HG03575 (cell line): ENCODE measurements at regions not wholly inside any gene's neighbourhood (a gene's known extent, or its start where the extent isn't known, plus 50 kb on each side); places are given as distances from the start of the nearest gene placed in this dataset.
"Not testable (repeated sequence)": the region's sequence is repeated elsewhere in the genome, so short reads cannot be mapped to it uniquely, and the experiment has no call there.

ENCODE experiments used
- ATAC-seq: cut with Tn5 transposase; IDR thresholded peaks from one replicate; pipeline ENCODE4 v1.9.1; 2021; ENCODE audit not compliant: unreplicated experiment, insufficient number of reproducible peaks, low FRiP score; ENCODE audit errors: extremely low read depth

DNA sequence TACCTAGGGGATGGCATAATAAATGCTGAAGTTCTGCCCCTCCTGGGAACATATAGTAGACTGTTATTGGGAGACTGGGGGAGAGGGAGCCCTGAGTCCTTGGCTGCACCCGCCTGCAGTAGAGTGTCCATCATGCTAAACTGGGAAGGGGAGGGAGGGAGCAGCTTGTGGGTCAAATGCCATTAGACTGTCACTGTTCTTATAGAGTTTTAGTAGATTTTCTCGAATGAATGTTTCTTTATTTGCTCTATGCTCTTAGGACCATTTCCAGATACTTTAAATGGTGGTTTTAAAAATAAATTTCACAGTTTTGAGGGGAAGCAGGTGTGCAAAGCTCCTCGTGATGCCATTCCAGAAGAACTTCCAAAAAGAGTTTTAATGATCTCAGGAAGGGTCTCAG lies 111.6 kb upstream of the USP9X start:
- no peak for ATAC-seq

- ATAC-seq, result no peak
Measured at GRCh38 chrX:40975951-40976350, 109.3 kb upstream of the USP9X start.

GRCh38 chrX:40976981-40977380 lies 108.3 kb upstream of the USP9X start:
- ATAC-seq, result no peak

GRCh38 chrX:40984962-40985361 lies 100.3 kb upstream of the USP9X start:
- ATAC-seq, result no peak

DNA sequence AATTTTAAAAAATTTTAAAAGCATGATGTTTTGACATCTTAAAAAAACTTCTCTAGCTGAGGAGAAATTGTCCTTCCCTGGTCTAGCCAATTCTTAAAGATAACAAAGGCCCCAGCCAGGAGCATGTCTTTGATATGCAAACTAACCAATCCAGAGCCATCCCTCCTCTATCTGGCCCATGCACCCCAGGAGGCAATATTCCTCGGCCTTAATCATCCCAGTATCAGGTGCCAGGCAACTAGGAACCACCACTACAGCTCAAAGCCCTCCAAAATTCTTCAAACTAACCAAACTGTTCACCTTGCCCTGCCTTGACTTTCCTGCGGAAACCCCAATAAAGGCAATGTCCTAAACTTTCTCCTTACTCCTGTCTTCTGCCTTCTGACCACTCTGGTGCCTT lies 97.8 kb upstream of the USP9X start:
- no peak for ATAC-seq

DNA sequence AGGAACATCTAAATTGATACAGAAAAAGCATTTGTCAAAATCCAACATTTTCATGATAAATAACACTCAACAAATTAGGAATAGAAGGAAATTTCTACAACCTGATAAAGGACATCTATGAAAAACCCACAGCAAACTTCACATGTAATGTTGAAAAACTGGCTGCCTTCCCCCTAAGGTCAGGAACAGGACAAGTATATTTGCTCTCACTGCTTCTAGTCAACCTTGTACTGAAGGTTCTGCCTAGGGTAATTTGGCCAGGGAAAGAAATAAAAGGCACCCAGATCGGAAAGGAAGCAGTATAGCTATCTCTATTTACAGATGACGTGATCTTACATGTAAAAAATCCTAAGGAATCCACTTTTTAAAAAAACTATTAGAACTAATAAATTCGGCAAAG lies 97.1 kb upstream of the USP9X start:
- no peak for ATAC-seq

DNA sequence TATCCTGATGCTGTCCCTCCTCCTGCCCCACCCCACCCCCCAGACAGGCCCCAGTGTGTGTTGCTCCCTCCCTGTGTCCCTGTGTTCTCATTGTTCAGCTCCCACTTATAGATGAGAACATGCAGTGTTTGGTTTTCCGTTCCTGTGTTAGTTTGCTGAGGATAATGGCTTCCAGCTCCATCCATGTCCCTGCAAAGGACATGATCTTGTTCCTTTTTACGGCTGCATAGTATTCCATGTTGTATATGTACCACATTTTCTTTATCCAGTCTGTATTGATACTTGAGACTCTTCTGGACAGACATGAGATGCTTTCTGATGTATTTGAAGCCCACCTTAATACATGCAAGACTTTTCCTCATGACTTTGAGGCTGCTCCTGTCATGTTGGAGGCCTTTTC lies 91.8 kb upstream of the USP9X start:
- not testable (repeated sequence) for ATAC-seq

DNA sequence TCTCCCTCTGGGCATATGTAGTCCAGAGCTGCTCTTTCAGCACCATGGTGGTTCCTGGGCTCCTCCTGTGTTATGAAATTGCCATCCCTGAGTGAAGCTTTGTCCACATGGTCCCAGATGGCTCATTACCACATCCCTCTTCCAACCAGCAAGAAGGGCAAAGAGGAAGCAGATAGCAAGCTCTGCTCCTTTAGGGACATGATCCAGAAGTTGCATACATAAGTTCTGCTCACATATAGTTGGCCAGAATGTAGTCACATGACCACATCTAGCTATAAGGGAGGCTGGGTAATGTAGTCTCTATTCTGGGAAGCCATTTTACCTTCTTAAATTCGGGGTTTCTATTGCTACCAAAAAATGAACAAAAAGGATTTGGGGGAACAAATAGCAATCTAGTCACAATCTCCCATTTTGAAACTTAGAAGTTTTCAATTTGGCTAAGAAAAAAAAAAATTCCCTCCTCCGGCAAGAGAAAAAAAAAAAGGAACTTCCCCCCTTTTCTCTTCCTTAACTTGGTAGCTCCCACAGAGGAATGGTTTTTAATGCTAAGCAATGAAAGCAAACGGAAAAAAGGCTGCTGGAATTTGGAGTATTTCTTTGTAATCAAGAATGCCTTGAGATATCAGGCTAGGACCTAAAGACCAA lies 88.2 kb upstream of the USP9X start:
- no peak for ATAC-seq

DNA sequence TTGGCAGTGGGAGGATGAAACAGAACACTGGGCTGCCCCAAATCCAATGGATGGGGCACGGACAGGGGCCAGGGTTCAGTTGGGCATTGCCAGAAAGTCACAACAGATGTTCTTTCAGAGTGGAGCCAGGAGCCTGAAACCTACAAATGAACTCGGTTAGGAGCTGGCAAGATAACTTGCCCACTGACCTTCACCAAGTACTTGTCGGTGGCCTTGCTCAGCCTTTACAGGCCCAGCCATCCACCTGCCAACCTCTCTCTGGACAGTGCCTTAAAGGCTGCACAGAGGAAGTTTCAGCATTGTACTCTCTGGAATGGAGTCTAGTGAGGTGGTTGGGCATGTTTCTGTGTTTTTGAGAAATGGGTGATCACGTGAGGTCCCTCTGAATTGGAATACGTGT lies 87.1 kb upstream of the USP9X start:
- no peak for ATAC-seq

- ATAC-seq, result no peak
Measured at GRCh38 chrX:41001327-41001726, 83.9 kb upstream of the USP9X start.

- no peak for ATAC-seq
Measured at GRCh38 chrX:41002026-41002425, 83.2 kb upstream of the USP9X start.

DNA sequence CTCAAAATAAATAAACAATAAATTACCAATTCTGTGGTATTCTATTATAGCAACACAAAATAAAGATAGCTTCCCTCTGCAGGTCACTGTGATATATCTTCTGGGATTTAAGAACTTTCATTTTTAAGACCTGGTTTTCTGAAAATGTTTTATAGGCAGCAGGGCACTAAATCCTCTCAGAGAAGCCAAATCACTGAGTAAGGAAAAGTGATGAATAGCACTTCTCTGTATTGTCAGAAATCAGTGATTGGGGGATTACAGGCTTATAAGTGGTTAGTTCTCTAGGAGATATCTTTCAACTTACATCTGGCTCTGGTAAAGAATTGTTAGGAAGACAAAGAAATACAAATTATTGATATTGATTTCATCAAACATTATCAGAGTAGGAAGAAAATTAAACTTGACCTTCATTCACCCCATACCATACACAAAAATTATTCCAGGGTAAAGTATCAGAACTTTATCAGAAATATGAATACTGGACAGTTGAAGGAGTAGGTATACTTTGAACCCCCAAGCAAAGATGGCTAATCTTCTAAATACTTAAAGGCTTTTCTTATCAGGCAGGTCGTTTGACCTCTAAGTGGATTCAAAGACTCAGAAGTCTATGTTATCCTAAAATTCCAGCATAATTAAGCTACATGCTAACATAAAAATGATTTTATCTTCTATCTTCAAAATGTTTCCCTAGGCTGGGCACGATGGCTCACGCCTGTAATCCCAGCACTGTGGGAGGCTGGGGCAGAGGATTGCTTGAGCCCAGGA lies 81.6 kb upstream of the USP9X start:
- no peak for ATAC-seq

DNA sequence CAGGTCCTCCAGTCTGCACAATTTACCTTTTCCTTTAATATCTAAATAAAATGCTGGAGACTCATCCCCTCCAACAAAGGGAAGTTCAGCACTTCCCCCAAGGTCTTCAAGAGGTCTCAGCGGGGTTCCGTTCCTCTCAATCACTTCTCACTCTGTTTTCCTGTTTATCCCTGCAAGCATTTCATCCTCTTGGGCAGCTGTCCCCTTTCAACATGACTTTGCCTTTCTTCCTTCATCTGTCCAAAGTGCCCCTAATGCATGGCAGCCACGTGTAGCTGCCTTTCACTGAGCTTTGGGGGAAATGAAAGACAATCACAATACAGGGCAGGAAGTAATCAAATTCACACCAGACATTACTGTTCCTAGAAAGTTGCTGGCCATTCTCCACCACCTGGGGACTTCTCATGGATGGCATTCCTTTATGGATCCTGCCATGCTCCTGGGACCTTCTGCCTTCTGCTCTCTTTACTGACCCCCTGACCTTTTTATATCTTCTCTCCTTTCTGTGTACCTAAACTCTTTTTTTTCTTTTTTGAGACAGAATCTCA lies 79.7 kb upstream of the USP9X start:
- ATAC-seq, result no peak

GRCh38 chrX:41009850-41010846 lies 75.1 kb upstream of the USP9X start:
- no peak for ATAC-seq

GRCh38 chrX:41014776-41015360 lies 70.4 kb upstream of the USP9X start:
- ATAC-seq, result no peak

DNA sequence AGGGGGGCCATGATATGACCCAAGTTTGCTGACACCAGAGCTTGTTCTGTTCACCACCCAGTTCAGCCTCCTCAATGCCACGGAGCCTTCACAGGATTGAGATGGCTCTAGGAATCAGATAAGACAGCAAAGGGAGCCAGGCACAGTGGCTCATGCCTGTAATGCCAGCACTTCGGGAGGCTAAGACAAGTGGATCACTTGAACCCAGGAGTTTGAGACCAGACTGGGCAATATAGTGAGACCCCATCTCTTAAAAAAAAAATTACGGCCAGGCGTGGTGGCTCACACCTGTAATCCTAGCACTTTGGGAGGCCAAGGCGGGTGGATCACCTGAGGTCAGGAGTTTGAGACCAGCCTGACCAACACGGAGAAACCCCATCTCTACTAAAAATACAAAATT lies 67.5 kb upstream of the USP9X start:
- not testable (repeated sequence) for ATAC-seq

GRCh38 chrX:41018391-41019040 lies 66.7 kb upstream of the USP9X start:
- ATAC-seq, result not testable (repeated sequence)

DNA sequence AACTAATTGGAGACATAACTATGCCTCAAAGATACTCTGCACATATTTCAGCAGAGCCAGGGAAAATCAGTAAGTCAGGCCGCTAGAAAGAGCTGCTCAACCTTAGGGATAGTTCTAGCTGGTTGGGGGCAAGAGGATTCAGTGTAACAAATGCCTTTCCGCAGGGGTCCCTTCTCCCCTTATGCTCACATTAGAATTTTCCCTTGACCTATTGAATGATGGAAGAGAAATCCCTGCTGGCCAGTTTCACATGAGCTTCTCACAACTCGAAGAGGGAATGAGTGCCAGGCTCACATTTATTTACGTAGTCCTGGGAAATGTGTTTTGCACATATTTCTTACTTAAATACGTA lies 66.2 kb upstream of the USP9X start:
- no peak for ATAC-seq

GRCh38 chrX:41022566-41022965 lies 62.7 kb upstream of the USP9X start:
- no peak for ATAC-seq
